Stimulated activated effector memory CD8-positive, alpha-beta T cell treated with anti-CD3 and anti-CD28 coated beads, Interleukin-12 subunit alpha, Interleukin-12 subunit beta, amount 100 ng/mL, for 72 hours (primary cell): ENCODE measurements at regions not wholly inside any gene's neighbourhood (a gene's known extent, or its start where the extent isn't known, plus 50 kb on each side); places are given as distances from the start of the nearest gene placed in this dataset.
"Not testable (repeated sequence)": the region's sequence is repeated elsewhere in the genome, so short reads cannot be mapped to it uniquely, and the experiment has no call there.

Source experiments
- ATAC-seq: fragments of 150-1000 bp; cut with Tn5 transposase; 2 replicates; pipeline ENCODE4 v1.10.0; 2021
- DNase-seq, 2 donors: peaks; one replicate each; pipeline ENCODE4 v3.0.0; 2021 to 2022; ENCODE audit warnings: low spot score in 2 of 2
- H3K27ac Mint-ChIP-seq: one replicate; pipeline ENCODE4 v1.8.0; 2022; ENCODE audit warnings: mild to moderate bottlenecking, mixed read lengths
- H3K36me3 Mint-ChIP-seq: one replicate; pipeline ENCODE4 v1.8.0; 2022; ENCODE audit warnings: mild to moderate bottlenecking, mixed read lengths
- H3K4me1 Mint-ChIP-seq: one replicate; pipeline ENCODE4 v1.8.0; 2022; ENCODE audit warnings: mixed read lengths
- H3K4me3 Mint-ChIP-seq: one replicate; pipeline ENCODE4 v1.8.0; 2022; ENCODE audit warnings: mild to moderate bottlenecking, mixed read lengths
- H3K9me3 Mint-ChIP-seq: one replicate; pipeline ENCODE4 v1.8.0; 2022; ENCODE audit warnings: mixed read lengths

DNA sequence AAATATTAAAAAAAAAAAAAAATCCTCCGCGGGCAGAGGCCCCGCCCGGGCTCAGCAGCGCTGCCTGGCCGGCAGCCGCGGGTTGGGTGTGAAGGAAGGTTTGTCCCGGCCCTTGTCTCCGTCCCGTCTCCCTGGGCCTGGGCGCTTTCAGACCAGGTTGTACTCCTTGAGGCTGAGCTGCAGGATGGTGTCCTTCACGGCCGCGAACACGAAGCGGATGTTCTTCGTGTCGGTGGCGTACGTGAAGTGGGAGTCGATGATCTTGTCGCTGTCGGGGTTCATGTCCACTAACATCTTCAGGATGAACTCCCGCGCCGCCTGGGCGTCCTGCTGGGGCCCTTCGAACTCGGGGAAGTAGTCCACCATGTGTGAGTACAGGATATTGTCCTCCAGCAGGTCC lies 123.7 kb upstream of the KCTD7 start:
- Mint-ChIP-seq H3K4me3 (peak overlapping the region; percentile 68), H3K36me3 (no peaks in the 10 kb centered on the region), H3K9me3 (no peaks in the 10 kb centered on the region), H3K27ac (no peak overlapping the region), H3K4me1 (peaks cover 4% of the 10 kb centered on the region)
- DNase-seq (no peak), ATAC-seq (no peak)

DNA sequence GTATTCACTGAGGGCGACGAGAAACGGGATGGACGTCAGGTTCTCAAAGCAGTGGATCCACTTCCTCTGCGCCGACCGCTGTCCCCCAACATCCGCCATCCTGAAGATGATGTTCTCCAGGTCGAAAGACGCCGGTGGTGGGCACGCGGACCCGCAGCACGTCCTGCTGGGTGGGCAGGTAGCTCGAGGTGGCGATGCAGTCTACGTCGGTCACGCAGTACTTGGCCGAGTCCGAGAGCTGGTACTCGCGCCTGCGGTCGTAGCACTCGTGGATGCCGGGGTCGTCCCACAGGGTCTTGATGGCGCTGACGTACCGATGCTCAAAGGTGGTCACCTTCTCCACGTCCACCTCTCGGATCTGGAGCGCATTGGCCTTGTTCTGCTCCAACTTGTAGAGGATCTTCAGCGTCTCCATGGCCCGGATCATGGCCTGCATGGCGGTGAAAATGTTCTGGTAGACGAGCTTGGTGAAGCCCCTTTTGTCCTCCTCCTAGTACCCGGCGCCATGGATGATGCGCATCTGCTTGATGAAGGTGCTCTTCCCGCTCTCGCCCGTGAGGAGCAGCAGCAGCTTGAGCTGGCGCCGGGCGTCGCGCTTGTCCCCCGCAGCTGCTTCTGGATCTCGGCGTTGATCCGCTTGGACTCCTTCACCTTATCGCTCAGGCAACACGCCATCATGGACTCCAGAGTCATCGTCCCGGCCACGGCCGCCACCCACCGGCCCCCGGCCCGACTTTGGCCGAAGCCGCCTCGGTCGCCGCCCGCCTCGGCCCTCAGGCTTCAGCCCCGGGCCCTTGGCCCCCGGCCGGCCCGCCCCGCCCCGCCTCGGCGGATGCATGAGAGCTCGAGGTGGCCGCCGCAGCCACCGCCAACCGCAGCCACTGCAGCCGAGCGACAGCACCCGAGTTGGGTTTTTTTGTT lies 122.9 kb upstream of the KCTD7 start:
- Mint-ChIP-seq H3K4me3 (peak overlapping the region; percentile 68), H3K9me3 (no peaks in the 10 kb centered on the region), H3K27ac (peak overlapping the region; percentile 63), H3K4me1 (no peaks in the 10 kb centered on the region), H3K36me3 (no peaks in the 10 kb centered on the region)
- ATAC-seq (peak; percentile 71), DNase-seq (no peak)

DNA sequence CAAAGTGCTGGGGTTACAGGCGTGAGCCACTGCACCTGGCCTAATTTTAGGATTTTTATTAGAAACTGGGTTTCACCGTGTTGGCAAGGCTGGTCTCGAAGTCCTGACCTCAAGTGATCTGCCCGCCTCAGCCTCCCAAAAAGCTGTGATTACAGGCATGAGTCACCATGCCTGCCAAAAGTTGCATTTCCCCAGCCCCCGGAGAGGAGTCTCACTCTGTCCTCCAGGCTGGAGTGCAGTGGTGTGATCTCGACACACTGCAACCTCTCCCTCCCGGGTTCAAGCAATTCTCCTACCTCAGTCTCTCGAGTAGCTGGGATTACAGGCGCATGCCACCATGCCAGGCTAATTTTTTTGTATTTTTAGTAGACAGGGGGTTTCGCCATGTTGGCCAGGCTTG lies 122.0 kb upstream of the KCTD7 start:
- DNase-seq, H3K9me3 Mint-ChIP-seq, H3K4me1 Mint-ChIP-seq, H3K36me3 Mint-ChIP-seq: not testable (repeated sequence)
- ATAC-seq = peak; percentile 49
- Mint-ChIP-seq H3K27ac (peak overlapping the region; percentile 63), H3K4me3 (peak overlapping the region; percentile 68)

DNA sequence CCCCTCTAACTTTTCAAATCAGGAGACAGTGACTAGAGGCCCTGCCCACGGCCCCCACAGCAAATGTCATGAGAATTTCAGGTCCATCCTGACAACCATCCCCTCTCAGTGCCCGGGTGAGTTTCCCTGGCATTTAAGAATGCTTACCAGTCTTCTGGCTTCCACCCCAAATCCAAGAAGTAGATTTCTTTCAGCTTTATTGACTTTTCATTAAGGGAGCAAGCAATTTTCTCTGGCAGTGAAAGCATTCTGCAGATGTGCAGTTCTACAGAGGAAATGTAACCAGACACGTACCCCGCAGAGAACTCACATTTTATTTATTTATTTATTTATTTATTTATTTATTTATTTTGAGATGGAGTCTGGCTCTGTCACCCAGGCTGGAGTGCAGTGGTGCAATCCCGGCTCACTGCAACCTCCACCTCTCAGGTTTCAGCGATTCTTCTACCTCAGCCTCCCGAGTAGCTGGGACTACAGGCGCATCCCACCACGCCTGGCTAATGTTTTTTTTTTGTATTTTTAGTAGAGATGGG lies 120.9 kb upstream of the KCTD7 start:
- Mint-ChIP-seq H3K27ac (no peak overlapping the region), H3K4me3 (peak overlapping the region; percentile 68), H3K4me1 (no peaks in the 10 kb centered on the region), H3K36me3 (no peaks in the 10 kb centered on the region), H3K9me3 (no peaks in the 10 kb centered on the region)
- DNase-seq (no peak), ATAC-seq (no peak)

GRCh38 chr7:66508431-66508830 lies 120.2 kb upstream of the KCTD7 start:
- Mint-ChIP-seq H3K4me1 (no peaks in the 10 kb centered on the region), H3K9me3 (no peaks in the 10 kb centered on the region), H3K27ac (no peak overlapping the region), H3K36me3 (no peaks in the 10 kb centered on the region), H3K4me3 (no peak overlapping the region)
- DNase-seq (no peak), ATAC-seq (no peak)

DNA sequence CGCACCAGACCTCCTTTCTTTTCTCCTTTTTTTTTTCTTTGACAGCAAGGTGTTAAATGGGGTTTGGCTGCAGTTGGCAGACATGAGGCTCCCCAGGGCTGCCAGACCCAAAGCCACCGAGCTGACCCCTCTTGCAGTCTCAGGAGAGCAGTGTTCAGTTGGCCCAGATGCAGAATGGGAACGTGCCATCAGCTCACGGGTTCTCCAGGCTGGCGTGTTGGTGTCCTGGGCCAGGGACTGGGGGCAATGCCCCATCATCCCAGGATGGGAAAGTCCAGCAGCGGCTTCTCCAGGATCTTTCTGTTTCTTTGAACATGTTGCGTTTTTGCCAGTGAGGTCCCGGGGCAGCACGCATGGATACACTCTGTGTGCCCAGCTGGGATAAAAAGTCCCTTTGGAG lies 114.6 kb upstream of the KCTD7 start:
- DNase-seq (no peak), ATAC-seq (no peak)
- Mint-ChIP-seq H3K4me3 (no peak overlapping the region), H3K27ac (no peak overlapping the region), H3K36me3 (no peaks in the 10 kb centered on the region), H3K9me3 (no peaks in the 10 kb centered on the region), H3K4me1 (no peaks in the 10 kb centered on the region)

DNA sequence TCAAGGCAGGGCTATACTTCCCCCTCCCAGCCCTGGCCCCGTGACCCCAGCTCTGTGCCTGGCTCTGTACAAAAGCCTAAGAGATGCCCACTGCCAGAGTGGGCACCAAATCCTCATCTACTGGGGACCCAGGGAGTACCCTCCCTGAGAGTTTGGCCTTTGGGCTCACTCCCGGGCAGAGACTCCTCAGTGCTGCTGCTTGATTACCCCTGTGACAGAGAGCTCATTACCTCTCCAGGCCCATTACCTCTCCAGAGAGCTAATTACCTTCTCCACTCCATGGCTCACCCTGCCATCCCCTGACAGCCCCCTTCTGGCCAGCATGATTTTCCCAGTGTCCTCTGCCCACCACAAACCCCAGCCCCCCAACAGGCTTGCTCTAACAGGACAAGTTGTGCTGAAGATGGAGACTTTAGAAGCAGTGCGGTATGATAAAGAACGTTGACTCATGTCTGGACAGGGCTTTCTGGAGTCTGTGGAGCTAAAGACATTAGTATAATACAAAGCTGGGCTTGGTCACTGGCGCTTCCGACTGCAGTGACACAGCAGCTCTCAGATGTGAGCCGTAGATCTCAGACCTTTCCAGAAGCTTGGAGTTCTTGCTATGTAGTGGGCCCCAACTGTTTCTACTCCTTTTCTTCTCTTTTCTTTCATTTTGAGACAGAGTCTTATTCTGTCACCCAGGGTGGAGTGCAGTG lies 111.3 kb upstream of the KCTD7 start:
- Mint-ChIP-seq H3K9me3 (no peaks in the 10 kb centered on the region), H3K4me1 (no peaks in the 10 kb centered on the region), H3K27ac (no peak overlapping the region), H3K4me3 (no peak overlapping the region), H3K36me3 (no peaks in the 10 kb centered on the region)
- ATAC-seq (no peak), DNase-seq (no peak)

DNA sequence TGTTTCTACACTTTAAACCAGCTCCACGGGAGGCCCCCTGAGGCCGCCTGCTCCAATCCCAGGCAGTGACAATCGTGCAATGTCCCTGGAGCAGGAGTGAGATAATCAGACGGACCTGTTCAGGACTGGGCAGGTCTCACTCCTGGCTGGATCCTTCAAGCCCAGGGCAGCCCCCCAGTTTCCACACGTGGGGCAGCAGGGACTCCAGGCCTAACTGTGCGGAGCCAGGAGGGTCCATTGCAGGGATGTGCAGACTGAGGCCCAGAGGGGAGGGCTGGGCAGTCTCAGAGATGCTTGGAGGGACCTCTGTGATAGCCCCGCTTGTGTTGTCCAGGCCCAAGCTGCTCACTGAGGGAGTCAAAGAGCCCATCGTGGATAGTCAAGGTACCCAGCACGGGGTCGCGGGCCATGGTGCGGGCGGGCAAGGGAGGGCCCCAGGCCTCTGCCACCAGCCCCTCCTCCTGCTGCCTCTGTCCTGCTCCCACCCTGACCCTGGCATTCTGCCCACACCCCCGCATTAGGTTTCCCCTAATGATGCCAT lies 110.5 kb upstream of the KCTD7 start:
- Mint-ChIP-seq H3K9me3 (no peaks in the 10 kb centered on the region), H3K36me3 (no peaks in the 10 kb centered on the region), H3K4me1 (peaks cover 6% of the 10 kb centered on the region), H3K27ac (no peak overlapping the region), H3K4me3 (no peak overlapping the region)
- ATAC-seq (no peak), DNase-seq (no peak)

GRCh38 chr7:66521675-66522074 lies 107.0 kb upstream of the KCTD7 start:
- Mint-ChIP-seq H3K36me3 (no peaks in the 10 kb centered on the region), H3K4me1 (peaks cover 10% of the 10 kb centered on the region), H3K4me3 (no peak overlapping the region), H3K27ac (no peak overlapping the region), H3K9me3 (no peaks in the 10 kb centered on the region)
- DNase-seq (no peak), ATAC-seq (no peak)

- peak; percentile 68 for ATAC-seq
- H3K4me1 Mint-ChIP-seq = peaks cover 10% of the 10 kb centered on the region
Measured at GRCh38 chr7:66522518-66522917, 106.2 kb upstream of the KCTD7 start.

DNA sequence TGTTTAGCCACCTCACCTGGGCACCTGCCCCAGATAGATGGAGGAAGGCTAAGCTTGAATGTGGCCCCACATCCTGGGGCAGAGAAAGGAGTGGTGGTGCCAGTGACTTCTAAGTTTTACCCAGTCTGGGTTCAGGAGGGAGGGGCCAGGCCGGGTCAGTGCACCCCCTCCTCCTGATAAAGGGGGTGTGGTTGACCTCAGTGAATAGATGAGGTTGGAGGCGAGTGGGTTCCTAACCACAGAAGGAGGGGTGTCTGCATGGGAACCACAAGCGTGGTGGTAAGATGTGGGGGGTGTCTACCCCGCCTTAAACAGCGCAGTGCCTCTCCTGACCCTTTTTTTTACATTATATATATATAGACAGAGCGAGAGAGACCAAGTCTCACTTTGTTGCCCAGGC lies 105.3 kb upstream of the KCTD7 start:
- H3K4me3 Mint-ChIP-seq = no peak overlapping the region

More at GRCh38 chr7:66522518-66522917, 106.2 kb upstream of the KCTD7 start:
- Mint-ChIP-seq H3K27ac (peak overlapping the region; percentile 45), H3K9me3 (no peaks in the 10 kb centered on the region), H3K36me3 (no peaks in the 10 kb centered on the region), H3K4me3 (no peak overlapping the region)
- DNase-seq = no peak

DNA sequence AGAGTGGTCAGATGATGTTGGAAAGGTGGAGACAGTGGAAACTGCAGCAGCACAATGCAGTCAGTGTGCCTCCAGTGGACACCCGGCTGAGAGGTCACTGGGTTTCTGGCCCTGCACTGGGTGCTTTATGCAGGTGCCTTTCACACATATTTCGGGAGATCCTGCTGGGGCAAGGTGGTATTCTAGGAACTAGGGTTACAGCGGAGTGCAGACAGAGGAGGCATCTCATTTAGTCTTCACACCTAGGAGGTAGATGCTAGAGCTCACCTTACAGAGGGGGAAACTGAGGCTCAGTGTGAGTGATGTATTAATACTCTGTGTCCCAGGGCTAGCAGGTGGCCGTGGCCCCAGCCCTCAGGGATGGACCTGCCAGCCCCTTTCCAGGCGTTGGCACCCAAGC lies 103.9 kb upstream of the KCTD7 start:
- Mint-ChIP-seq H3K9me3 (no peaks in the 10 kb centered on the region), H3K4me1 (peaks cover 10% of the 10 kb centered on the region), H3K36me3 (peaks cover 6% of the 10 kb centered on the region), H3K27ac (peak overlapping the region; percentile 80), H3K4me3 (no peak overlapping the region)
- DNase-seq (no peak), ATAC-seq (no peak)

More for the DNA sequence above, 105.3 kb upstream of the KCTD7 start:
- Mint-ChIP-seq H3K4me1 (peaks cover 10% of the 10 kb centered on the region), H3K36me3 (no peaks in the 10 kb centered on the region), H3K27ac (peak overlapping the region; percentile 45), H3K9me3 (no peaks in the 10 kb centered on the region)
- DNase-seq = no peak
- no peak for ATAC-seq

- H3K36me3 Mint-ChIP-seq, H3K9me3 Mint-ChIP-seq, H3K4me3 Mint-ChIP-seq, H3K4me1 Mint-ChIP-seq, DNase-seq, ATAC-seq, H3K27ac Mint-ChIP-seq: not testable (repeated sequence)
Measured at GRCh38 chr7:66526782-66527181, 101.9 kb upstream of the KCTD7 start.

GRCh38 chr7:66528652-66529051 lies 100.0 kb upstream of the KCTD7 start:
- ATAC-seq = no peak
- H3K9me3 Mint-ChIP-seq = no peaks in the 10 kb centered on the region
- H3K4me3 Mint-ChIP-seq = no peak overlapping the region
- H3K27ac Mint-ChIP-seq = peak overlapping the region; percentile 46
- no peak for DNase-seq
- no peaks in the 10 kb centered on the region for H3K4me1 Mint-ChIP-seq
- H3K36me3 Mint-ChIP-seq = peaks cover 11% of the 10 kb centered on the region

GRCh38 chr7:66529883-66530610 lies 98.6 kb upstream of the KCTD7 start:
- Mint-ChIP-seq H3K4me1 (no peaks in the 10 kb centered on the region), H3K27ac (no peak overlapping the region), H3K36me3 (peaks cover 11% of the 10 kb centered on the region), H3K4me3 (no peak overlapping the region), H3K9me3 (no peaks in the 10 kb centered on the region)
- ATAC-seq (no peak), DNase-seq (no peak)
